ENCODE measurements at regions not wholly inside any gene's neighbourhood (a gene's known extent, or its start where the extent isn't known, plus 50 kb on each side); places are given as distances from the start of the nearest gene placed in this dataset.
"Not testable (repeated sequence)": the region's sequence is repeated elsewhere in the genome, so short reads cannot be mapped to it uniquely, and the experiment has no call there.

DNA sequence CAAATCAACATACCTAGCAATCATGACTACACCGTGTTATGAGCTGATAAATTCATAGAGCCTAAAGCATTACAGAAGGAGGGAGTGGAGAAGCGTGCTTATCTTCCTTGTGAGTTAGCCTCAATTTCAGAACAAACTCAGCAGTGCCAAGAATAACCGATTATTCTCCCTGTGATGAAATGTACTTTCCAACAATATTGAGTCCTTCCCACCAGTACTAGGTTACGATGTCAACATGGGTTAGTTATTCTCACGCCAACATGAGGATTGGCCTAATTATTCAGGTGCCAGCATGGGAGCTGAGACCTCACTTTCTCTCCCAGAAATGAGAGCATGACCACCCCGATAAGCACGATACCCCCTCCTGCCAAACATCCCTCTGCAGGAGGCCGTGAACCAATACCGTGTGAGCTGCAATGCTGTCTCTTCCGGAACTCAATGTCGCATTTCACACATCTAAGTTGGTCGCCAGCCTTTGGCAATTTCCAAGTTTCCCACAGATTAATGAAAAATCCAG lies 193.7 kb downstream of the ENC1 start:
- H3K4me1 Mint-ChIP-seq (ENCODE audit: low read depth), result no peaks in the 10 kb centered on the region
- H3K27ac Mint-ChIP-seq, result no peak overlapping the region
- H3K9me3 Mint-ChIP-seq, result no peaks in the 10 kb centered on the region
- DNase-seq (ENCODE audit: low spot score), result no peak
- H3K27me3 Mint-ChIP-seq (ENCODE audit: low read depth), result peaks cover 4% of the 10 kb centered on the region
- no peaks in the 10 kb centered on the region for H3K36me3 Mint-ChIP-seq (ENCODE audit: low read depth)
- no peak overlapping the region for H3K4me3 Mint-ChIP-seq

DNA sequence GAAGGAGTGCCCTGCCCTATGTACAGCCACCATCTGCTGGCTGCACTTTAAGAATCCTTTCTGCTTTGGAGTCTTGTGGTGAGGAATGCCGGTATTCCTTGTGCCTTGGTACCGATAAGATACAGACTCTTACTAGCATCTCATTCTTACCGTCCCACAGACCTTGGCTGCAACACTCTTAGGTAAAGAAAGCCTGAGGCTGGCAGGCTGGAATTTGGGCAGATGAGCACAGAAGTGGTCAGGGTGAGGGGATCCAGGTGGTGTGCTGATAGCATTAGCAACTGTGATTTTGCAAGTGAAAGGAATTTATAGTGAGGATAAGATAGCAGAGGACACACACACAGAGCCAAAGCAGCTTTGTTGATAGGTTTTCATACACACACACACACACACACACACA lies 198.1 kb downstream of the ENC1 start:
- H3K27me3 Mint-ChIP-seq (ENCODE audit: low read depth), result peaks cover 2% of the 10 kb centered on the region
- no peaks in the 10 kb centered on the region for H3K9me3 Mint-ChIP-seq
- no peak for DNase-seq (ENCODE audit: low spot score)
- H3K4me1 Mint-ChIP-seq (ENCODE audit: low read depth), result no peaks in the 10 kb centered on the region
- no peak overlapping the region for H3K4me3 Mint-ChIP-seq
- H3K27ac Mint-ChIP-seq, result no peak overlapping the region
- no peaks in the 10 kb centered on the region for H3K36me3 Mint-ChIP-seq (ENCODE audit: low read depth)

DNA sequence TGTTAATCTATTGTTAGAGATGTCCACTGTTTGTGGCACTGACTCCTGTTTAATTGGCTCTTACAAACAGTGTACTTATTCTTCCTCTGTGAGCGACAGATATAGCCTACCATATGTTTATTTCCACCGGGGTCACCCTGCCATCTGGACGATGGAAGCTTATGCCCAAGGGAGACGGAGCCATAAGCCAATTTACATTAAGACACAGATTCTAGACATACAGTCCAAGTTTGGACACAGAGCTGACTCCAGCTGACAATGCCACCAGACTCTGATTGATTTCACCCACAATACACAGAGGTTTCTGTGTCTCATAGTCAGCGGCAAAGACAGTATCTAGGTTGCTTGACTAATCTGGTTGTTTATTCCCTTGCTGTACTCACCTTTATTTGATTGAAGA lies 198.9 kb downstream of the ENC1 start:
- H3K9me3 Mint-ChIP-seq, result no peaks in the 10 kb centered on the region
- no peaks in the 10 kb centered on the region for H3K4me1 Mint-ChIP-seq (ENCODE audit: low read depth)
- H3K36me3 Mint-ChIP-seq (ENCODE audit: low read depth), result no peaks in the 10 kb centered on the region
- peaks cover 2% of the 10 kb centered on the region for H3K27me3 Mint-ChIP-seq (ENCODE audit: low read depth)
- no peak overlapping the region for H3K27ac Mint-ChIP-seq
- no peak for DNase-seq (ENCODE audit: low spot score)
- no peak overlapping the region for H3K4me3 Mint-ChIP-seq

DNA sequence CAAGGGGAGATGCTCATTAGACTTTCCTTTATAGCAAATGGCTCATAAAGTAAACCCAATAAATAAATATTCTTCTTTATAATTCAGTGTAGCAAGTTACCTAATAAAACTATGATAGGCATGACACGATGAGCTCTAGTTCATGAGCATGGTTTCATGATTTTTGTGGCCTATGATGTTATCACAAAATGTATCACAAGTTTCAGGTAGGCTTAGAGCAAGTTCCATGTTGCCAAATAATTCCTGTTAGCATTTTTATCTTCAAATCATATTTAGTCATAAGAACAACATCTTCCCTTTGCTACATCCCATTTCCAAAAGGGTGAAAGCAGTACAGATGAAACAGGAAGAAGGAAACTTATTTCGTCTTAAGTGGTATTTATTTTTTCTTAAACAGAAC lies 200.2 kb downstream of the ENC1 start:
- no peaks in the 10 kb centered on the region for H3K4me1 Mint-ChIP-seq (ENCODE audit: low read depth)
- H3K9me3 Mint-ChIP-seq, result no peaks in the 10 kb centered on the region
- no peak overlapping the region for H3K27ac Mint-ChIP-seq
- peaks cover 2% of the 10 kb centered on the region for H3K27me3 Mint-ChIP-seq (ENCODE audit: low read depth)
- no peak overlapping the region for H3K4me3 Mint-ChIP-seq
- no peaks in the 10 kb centered on the region for H3K36me3 Mint-ChIP-seq (ENCODE audit: low read depth)
- no peak for DNase-seq (ENCODE audit: low spot score)

DNA sequence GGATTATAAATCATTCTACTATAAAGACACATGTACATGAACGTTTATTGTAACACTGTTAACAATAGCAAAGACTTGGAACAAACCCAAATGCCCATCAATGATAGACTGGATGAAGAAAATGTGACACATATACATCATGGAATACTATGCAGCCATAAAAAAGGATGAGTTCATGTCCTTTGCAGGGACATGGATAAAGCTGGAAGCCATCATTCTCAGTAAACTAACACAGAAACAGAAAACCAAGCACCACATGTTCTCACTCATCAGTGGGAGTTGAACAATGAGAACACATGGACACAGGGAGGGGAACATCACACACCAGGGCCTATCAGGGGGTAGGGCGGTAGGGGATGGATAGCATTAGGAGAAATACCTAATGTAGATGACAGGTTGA lies 202.7 kb downstream of the ENC1 start:
- not testable (repeated sequence) for H3K4me1 Mint-ChIP-seq (ENCODE audit: low read depth); DNase-seq (ENCODE audit: low spot score); H3K27ac Mint-ChIP-seq; H3K9me3 Mint-ChIP-seq; H3K36me3 Mint-ChIP-seq (ENCODE audit: low read depth); H3K4me3 Mint-ChIP-seq; H3K27me3 Mint-ChIP-seq (ENCODE audit: low read depth)

DNA sequence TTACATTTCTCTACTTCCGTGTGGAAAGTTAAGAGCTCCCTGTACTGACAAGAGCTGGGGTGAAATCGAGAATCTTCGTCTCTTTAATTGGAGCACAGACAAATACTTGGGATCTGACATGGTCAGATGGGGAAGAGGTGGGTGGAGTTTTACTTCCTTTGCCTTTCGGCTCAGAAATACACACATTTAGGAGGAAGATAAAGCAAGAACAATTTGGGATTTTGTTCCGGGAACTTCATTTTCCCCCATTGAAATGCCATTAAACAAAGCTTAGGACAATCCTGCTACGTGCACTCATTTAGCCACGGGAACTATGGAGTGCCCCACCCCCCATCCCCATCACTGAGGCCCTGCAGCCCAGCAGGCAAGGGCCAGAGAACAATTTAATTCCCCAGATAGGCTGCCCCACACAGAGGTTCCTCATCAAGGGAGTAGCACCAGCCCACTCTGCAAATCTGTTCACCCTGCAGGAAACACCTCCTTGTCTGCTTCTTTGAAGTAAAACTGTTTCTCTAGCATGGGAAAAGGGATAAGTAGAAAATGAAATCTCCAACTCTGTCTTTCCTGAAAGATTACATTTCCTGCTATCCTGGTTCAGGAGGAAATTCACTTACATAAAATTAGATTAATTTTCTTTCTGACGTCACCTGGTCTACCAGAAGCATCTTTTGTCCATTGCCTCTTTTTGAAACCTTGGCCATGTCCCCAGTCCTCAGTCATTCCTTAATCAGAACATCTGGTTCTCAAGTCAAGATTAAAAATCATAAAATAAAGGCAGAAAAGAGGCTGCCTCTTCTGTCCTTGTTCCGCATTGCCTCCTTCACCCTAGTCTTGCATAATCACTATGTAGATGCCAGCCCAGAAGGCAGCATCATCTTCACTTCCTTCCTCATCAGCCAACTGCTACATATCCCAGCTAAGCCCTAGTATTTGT lies 206.4 kb downstream of the ENC1 start:
- no peak overlapping the region for H3K4me3 Mint-ChIP-seq
- no peak overlapping the region for H3K27ac Mint-ChIP-seq
- H3K9me3 Mint-ChIP-seq, result no peaks in the 10 kb centered on the region
- peaks cover 3% of the 10 kb centered on the region for H3K27me3 Mint-ChIP-seq (ENCODE audit: low read depth)
- no peak for DNase-seq (ENCODE audit: low spot score)
- no peaks in the 10 kb centered on the region for H3K36me3 Mint-ChIP-seq (ENCODE audit: low read depth)
- H3K4me1 Mint-ChIP-seq (ENCODE audit: low read depth), result no peaks in the 10 kb centered on the region

DNA sequence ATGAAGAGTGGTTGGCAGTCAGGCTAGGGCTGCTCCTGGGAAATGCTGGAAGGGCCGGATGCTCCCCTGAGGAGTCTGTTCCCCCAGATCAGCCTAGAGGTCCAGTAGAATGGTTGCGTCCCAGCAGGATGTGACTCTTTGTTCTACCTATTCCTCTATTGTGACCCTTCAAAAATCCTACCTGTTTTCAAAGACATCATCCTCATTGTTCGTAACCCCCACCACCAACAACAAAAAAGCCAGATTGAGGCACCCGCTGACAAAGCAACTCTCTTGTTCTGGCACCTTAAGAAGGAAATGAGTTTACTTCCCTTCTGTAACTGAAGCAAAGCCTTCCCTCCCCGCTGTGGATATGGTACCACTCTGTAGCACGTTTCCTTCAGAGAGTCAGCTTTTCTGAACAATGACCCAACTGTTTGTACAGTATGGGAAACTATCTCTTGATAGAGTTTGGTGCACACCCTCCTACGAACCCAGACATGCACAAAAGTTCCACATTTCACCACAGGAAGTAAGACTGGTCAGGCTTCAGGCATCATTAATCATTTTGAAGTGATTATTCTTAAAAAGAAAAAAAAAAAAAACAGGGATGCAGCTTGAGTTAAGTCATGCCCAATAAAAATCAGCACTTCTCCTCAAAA lies 207.2 kb downstream of the ENC1 start:
- Mint-ChIP-seq H3K4me1 (ENCODE audit: low read depth) (no peaks in the 10 kb centered on the region), H3K4me3 (no peak overlapping the region)

DNA sequence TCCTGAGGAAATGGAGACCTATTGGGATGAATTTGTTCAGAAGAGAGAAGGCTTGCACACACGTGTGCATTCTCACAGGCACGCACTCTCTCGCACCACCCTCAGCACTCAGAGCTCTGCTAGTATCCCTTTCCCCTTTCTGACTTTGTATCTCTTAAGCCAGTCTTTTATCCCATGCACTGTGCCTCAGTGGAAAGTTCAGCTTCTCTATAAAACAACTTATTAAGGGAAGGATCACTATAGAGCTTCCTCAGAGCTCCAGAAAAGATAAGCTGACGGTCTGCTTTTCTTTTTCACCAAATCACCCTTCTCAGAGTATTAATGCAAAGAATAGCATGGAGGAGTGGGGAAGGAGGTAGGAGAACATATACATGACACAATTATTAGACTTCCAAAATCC lies 207.8 kb downstream of the ENC1 start:
- H3K9me3 Mint-ChIP-seq, result no peaks in the 10 kb centered on the region
- no peaks in the 10 kb centered on the region for H3K36me3 Mint-ChIP-seq (ENCODE audit: low read depth)
- H3K27me3 Mint-ChIP-seq (ENCODE audit: low read depth), result peaks cover 3% of the 10 kb centered on the region
- H3K4me1 Mint-ChIP-seq (ENCODE audit: low read depth), result no peaks in the 10 kb centered on the region
- no peak overlapping the region for H3K27ac Mint-ChIP-seq
- DNase-seq (ENCODE audit: low spot score), result no peak
- H3K4me3 Mint-ChIP-seq, result no peak overlapping the region

More for the DNA sequence above, 207.2 kb downstream of the ENC1 start:
- Mint-ChIP-seq H3K36me3 (ENCODE audit: low read depth) (no peaks in the 10 kb centered on the region), H3K9me3 (no peaks in the 10 kb centered on the region), H3K27me3 (ENCODE audit: low read depth) (peaks cover 3% of the 10 kb centered on the region), H3K27ac (no peak overlapping the region)
- DNase-seq (ENCODE audit: low spot score), result no peak

DNA sequence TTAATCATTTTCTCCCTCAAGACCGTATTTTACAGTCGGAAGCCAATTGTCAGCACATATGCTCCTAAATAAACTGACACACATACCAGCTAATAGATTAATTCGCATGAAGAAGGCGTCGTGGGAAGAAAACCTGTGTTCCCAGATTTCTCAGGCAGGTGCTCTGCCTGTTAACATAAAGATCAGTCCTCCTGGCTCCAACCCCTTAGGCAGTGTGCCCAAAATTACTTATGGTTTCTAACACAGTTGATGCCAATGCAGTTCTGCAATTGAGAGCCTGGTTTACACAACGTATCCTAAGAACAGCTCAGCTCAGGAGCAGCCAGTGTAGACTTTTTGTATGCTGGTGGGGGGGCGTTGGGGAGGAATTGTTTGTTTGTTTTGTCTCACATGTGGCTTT lies 208.3 kb downstream of the ENC1 start:
- H3K4me3 Mint-ChIP-seq, result no peak overlapping the region
- DNase-seq (ENCODE audit: low spot score), result no peak
- no peaks in the 10 kb centered on the region for H3K9me3 Mint-ChIP-seq
- H3K36me3 Mint-ChIP-seq (ENCODE audit: low read depth), result no peaks in the 10 kb centered on the region
- no peaks in the 10 kb centered on the region for H3K4me1 Mint-ChIP-seq (ENCODE audit: low read depth)
- H3K27me3 Mint-ChIP-seq (ENCODE audit: low read depth), result peaks cover 3% of the 10 kb centered on the region
- no peak overlapping the region for H3K27ac Mint-ChIP-seq

DNA sequence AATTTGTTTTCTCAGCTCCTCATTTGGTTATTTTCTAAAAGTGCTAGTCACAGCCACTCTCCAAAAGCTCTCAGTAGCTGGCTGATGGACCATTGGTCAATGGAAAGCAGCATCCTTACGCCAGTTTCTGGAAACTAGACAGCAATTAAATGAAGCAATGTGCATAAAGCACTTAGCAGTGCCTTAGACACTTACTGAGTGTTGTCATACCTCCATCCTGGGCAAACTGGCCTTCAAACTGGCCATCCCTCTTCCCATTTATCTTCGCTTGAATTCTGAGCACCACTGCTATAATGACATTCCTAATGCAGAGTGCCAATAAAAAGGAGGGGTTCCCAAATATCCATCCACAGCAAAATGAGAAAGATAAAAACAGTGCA lies 209.2 kb downstream of the ENC1 start:
- DNase-seq (ENCODE audit: low spot score), result no peak
- Mint-ChIP-seq H3K36me3 (ENCODE audit: low read depth) (no peaks in the 10 kb centered on the region), H3K9me3 (no peaks in the 10 kb centered on the region), H3K4me3 (no peak overlapping the region), H3K4me1 (ENCODE audit: low read depth) (no peaks in the 10 kb centered on the region), H3K27ac (no peak overlapping the region), H3K27me3 (ENCODE audit: low read depth) (peaks cover 3% of the 10 kb centered on the region)

DNA sequence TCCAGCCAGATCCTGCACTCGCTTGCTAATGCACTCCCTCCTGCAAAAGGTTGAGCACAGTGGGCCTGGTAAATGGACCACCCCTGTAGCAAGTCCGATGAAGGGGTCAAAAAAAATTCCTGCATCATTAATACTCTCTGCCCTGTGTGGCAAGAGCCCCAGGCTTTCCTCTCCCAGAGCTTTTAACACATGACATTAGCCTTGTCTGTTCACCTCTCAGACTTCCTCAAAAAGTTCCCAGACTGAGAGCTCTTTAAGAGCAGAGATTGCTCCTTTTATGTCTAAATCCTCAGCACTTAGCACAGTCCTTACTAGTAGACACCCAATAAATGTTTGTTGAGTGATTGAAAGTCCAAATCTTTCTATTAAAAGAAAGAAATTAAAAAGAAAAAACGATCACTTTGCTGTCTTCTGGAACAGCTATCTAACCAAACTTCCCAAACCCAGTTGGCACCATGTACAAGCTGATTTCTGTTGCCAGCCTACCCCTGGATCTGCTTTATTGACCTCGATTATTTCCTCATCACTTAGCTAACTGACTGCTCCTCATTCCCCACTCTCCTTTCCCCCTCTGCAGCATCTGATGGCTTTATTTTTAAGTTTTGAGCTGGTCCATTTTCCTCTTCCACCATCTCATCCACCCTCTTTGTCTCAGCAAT lies 209.8 kb downstream of the ENC1 start:
- Mint-ChIP-seq H3K4me3 (no peak overlapping the region), H3K36me3 (ENCODE audit: low read depth) (no peaks in the 10 kb centered on the region), H3K9me3 (no peaks in the 10 kb centered on the region), H3K4me1 (ENCODE audit: low read depth) (no peaks in the 10 kb centered on the region), H3K27me3 (ENCODE audit: low read depth) (peaks cover 3% of the 10 kb centered on the region), H3K27ac (no peak overlapping the region)
- DNase-seq (ENCODE audit: low spot score), result no peak

DNA sequence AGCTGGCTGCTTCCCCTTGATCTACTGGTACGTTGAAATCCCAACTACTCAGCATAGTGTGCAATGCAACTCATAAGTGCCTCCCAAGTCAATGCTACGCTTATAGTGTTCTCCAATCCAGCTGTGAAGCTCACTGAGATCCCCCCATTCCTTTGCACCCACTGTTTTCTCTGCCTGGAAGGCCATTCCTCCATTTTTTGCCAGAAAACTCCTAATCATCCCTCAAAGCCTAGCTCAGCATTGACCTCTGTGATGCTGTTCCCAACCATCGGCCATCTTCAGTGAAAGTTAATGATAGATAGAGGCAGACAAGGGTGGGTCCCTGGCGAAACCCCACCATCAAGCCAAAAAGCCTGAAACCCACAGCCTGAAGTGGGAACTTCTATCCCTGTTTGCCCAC lies 211.0 kb downstream of the ENC1 start:
- no peaks in the 10 kb centered on the region for H3K36me3 Mint-ChIP-seq (ENCODE audit: low read depth)
- no peak for DNase-seq (ENCODE audit: low spot score)
- no peaks in the 10 kb centered on the region for H3K4me1 Mint-ChIP-seq (ENCODE audit: low read depth)
- peaks cover 2% of the 10 kb centered on the region for H3K27me3 Mint-ChIP-seq (ENCODE audit: low read depth)
- no peak overlapping the region for H3K27ac Mint-ChIP-seq
- no peaks in the 10 kb centered on the region for H3K9me3 Mint-ChIP-seq
- no peak overlapping the region for H3K4me3 Mint-ChIP-seq

DNA sequence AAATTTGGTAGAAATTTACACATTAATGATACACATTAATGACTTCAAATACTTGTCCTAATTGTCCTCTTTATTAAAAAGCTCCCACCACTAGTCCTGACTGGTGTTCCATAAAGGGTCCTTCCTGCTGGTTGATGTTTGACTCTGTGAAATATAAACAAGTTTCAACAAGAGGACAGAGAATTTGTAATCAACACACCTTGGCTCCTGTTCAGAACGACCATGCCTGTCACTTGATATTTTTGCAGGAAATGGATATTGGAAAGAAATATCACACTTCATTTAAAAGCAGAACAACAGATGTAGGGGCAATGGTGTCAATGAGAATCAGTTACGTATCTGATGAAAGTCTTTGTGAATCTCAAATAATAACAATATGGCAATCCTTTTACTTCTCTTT lies 211.7 kb downstream of the ENC1 start:
- Mint-ChIP-seq H3K9me3 (no peaks in the 10 kb centered on the region), H3K27ac (no peak overlapping the region), H3K4me1 (ENCODE audit: low read depth) (no peaks in the 10 kb centered on the region), H3K4me3 (no peak overlapping the region), H3K36me3 (ENCODE audit: low read depth) (no peaks in the 10 kb centered on the region), H3K27me3 (ENCODE audit: low read depth) (peaks cover 2% of the 10 kb centered on the region)
- no peak for DNase-seq (ENCODE audit: low spot score)

DNA sequence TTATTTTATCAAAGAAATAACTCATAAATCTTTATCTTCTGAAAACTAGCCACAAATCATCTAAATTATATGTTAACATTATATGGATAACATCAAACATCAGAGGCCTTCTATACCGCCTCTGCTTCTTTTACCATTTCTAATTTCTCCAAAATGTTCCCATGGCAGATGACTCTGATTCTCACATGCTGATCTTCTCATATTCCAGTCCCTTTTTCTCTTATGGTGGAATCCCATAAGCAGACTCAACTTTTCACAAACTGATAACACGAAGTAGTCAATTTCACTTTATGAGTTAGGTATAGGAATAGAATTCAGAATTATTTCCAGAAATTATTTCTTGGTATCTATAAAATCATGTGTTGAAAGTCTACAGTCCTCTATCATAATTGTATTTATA lies 212.3 kb downstream of the ENC1 start:
- H3K27ac Mint-ChIP-seq, result no peak overlapping the region

More for the DNA sequence above, 212.3 kb downstream of the ENC1 start:
- DNase-seq (ENCODE audit: low spot score), result no peak
- Mint-ChIP-seq H3K9me3 (no peaks in the 10 kb centered on the region), H3K27me3 (ENCODE audit: low read depth) (peaks cover 2% of the 10 kb centered on the region), H3K4me3 (no peak overlapping the region), H3K4me1 (ENCODE audit: low read depth) (no peaks in the 10 kb centered on the region), H3K36me3 (ENCODE audit: low read depth) (no peaks in the 10 kb centered on the region)

All from T-helper 2 cell treated with Interferon-gamma antibody and Interleukin-4, amounts not matched to agents 5 μg/mL and 100 μg/mL, for 36 hours (primary cell).